ENCODE measurements at regions not wholly inside any gene's neighbourhood (a gene's known extent, or its start where the extent isn't known, plus 50 kb on each side); places are given as distances from the start of the nearest gene placed in this dataset.

DNA sequence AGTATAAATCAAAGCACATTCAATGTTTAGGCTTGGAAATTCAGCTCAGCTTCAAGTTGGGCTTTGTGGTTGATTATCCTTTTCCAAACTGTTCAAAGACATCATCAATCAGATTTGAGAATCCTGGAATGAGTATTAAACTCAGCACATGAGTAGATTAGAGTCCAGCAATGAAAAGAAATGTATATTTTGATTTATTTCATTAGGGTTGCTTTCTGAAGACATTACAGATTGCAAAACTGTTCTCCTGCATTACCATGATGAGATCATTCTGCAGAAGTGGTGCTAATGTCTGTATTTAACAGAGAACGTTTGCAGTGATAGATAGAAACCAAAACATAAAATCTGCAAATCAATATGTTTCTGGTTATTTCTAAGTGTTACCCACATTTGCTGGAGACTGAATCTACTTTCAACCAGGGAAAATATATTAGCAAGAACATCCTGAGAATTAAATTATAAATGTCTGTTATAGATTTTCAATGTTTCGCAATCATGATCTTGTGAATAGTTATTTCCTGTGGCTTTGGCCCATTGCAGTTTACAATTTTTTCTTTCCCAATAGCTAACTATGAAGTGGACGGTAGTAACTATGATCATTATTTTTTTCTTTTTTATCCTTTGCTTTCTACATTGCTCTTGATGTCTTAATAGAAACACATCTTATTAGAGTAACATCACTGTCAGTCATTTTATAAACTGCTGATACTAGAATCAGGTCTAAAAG, 1125.7 kb upstream of the GOT2 start:
- TF ChIP-seq POLR2A (IDR thresholded peaks at IDR 0.05; ENCODE audit: low read depth, low read length) (no peak), TAF1 (IDR thresholded peaks at IDR 0.05; ENCODE audit: borderline replicate concordance, low read depth, low read length) (no peak), POLR2AphosphoS5 (IDR thresholded peaks at IDR 0.05; ENCODE audit: low read depth, low read length) (no peak)

Data from GM12892 (cell line).